AG04449 (cell line): ENCODE measurements at regions not wholly inside any gene's neighbourhood (a gene's known extent, or its start where the extent isn't known, plus 50 kb on each side); places are given as distances from the start of the nearest gene placed in this dataset.
A peak's percentile ranks its signal among the peaks of the same experiment; 100 is the strongest.
"Not testable (repeated sequence)": the region's sequence is repeated elsewhere in the genome, so short reads cannot be mapped to it uniquely, and the experiment has no call there.

Source experiments
- CTCF ChIA-PET: fragments of 350-600 bp; formaldehyde crosslinking; extraction: SDS; loops from one replicate; lab custom pipeline; 2021; ENCODE audit warnings: antibody characterized with exemption; lab: Yijun Ruan, JAX
- POLR2A ChIA-PET: fragments of 400-600, 350-600 bp; formaldehyde crosslinking; extraction: SDS; loops from one replicate; lab custom pipeline; 2020; ENCODE audit warnings: antibody characterized with exemption, inconsistent platforms; lab: Yijun Ruan, JAX
- DNase-seq: peaks from one replicate; pipeline ENCODE4 v3.0.0-alpha.2; 2010; ENCODE audit warnings: low read depth, low spot score
- H3K4me3 ChIP-seq: 2 replicates; pipeline ENCODE4 v1.5.1; 2011; ENCODE audit warnings: low read depth, mild to moderate bottlenecking, control low read depth, low read length
- CTCF ChIP-seq: IDR thresholded peaks from one replicate; pipeline ENCODE4 v1.5.1; 2011; ENCODE audit warnings: mild to moderate bottlenecking, moderate library complexity, low read length, control low read depth, inconsistent platforms; ENCODE audit not compliant: insufficient read depth; ENCODE audit errors: missing control alignments

- CTCF ChIA-PET = no interaction called here
These were observed 97.9 kb upstream of the NUDT6 start for GRCh38 chr4:123020285-123020684.

GRCh38 chr4:123023647-123024046 is 101.2 kb upstream of the NUDT6 start:
- POLR2A ChIA-PET = no interaction called here
- no peak overlapping the region for H3K4me3 ChIP-seq

More at GRCh38 chr4:123020285-123020684, 97.9 kb upstream of the NUDT6 start:
- no peak for TF ChIP-seq CTCF
- no peak for DNase-seq
- H3K4me3 ChIP-seq = no peak overlapping the region
- POLR2A ChIA-PET = no interaction called here

GRCh38 chr4:123024710-123025109 is 102.3 kb upstream of the NUDT6 start:
- ChIA-PET POLR2A (no interaction called here), CTCF (no interaction called here)
- no peak for TF ChIP-seq CTCF
- no peak for DNase-seq
- H3K4me3 ChIP-seq = no peak overlapping the region

More at GRCh38 chr4:123023647-123024046, 101.2 kb upstream of the NUDT6 start:
- DNase-seq = no peak
- TF ChIP-seq CTCF = no peak
- CTCF ChIA-PET = no interaction called here

- H3K4me3 ChIP-seq = no peak overlapping the region
- CTCF ChIA-PET = no interaction called here
- POLR2A ChIA-PET = no interaction called here
- no peak for TF ChIP-seq CTCF
- DNase-seq = no peak
These were observed 103.0 kb upstream of the NUDT6 start for GRCh38 chr4:123025398-123025797.

- CTCF ChIA-PET = interaction anchor here (1.1 kb wide), 1 partner anchor 8 kb away, joined by 4 read pairs; no protein-coding TSS in a partner anchor
- POLR2A ChIA-PET, H3K4me3 ChIP-seq, DNase-seq: not testable (repeated sequence)
These were observed 103.6 kb upstream of the NUDT6 start for GRCh38 chr4:123026015-123026414.

GRCh38 chr4:123031664-123032063 is 109.3 kb upstream of the NUDT6 start:
- DNase-seq = no peak
- TF ChIP-seq CTCF = no peak
- ChIA-PET POLR2A (interaction anchor here (0.6 kb wide), 1 partner anchor 328 kb away, joined by 3 read pairs; no protein-coding TSS in a partner anchor), CTCF (no interaction called here)
- no peak overlapping the region for H3K4me3 ChIP-seq

- ChIA-PET CTCF (no interaction called here), POLR2A (no interaction called here)
- TF ChIP-seq CTCF = no peak
These were observed 111.6 kb upstream of the NUDT6 start for GRCh38 chr4:123034023-123034422.

More at GRCh38 chr4:123034023-123034422, 111.6 kb upstream of the NUDT6 start:
- DNase-seq = peak; percentile 28
- H3K4me3 ChIP-seq = no peak overlapping the region
